HEK293 (cell line): ENCODE measurements at regions not wholly inside any gene's neighbourhood (a gene's known extent, or its start where the extent isn't known, plus 50 kb on each side); places are given as distances from the start of the nearest gene placed in this dataset.

ENCODE experiments used
- CTCF ChIA-PET: fragments of 350-600 bp; formaldehyde crosslinking; extraction: SDS; loops from one replicate; lab custom pipeline; 2021; ENCODE audit warnings: antibody characterized with exemption; lab: Yijun Ruan, JAX
- POLR2A ChIA-PET: fragments of 300-600 bp; formaldehyde crosslinking; extraction: SDS; loops from one replicate; lab custom pipeline; 2020; ENCODE audit warnings: antibody characterized with exemption, inconsistent platforms; lab: Yijun Ruan, JAX
- H3K27ac ChIP-seq: fragments of 200-500 bp; sonication (Bioruptor generic); 2 replicates; pipeline ENCODE4 v1.5.1; 2014; ENCODE audit warnings: low read depth, low read length, control low read depth, inconsistent platforms; ENCODE audit errors: extremely low read depth
- H3K36me3 ChIP-seq, 2 experiments: fragments of 200-500 bp in 1 of 2; sonication (Bioruptor generic) in 1 of 2; 1 replicate in 1 of 2; 2 replicates in 1 of 2; pipeline ENCODE4 v1.5.1; 2014 to 2017; ENCODE audit warnings: inconsistent platforms in 2 of 2, low read length in 2 of 2; ENCODE audit not compliant: control insufficient read depth in 2 of 2, insufficient read depth in 1 of 2
- H3K4me1 ChIP-seq: fragments of 200-500 bp; sonication (Bioruptor generic); 2 replicates; pipeline ENCODE4 v1.5.1; 2014; ENCODE audit warnings: mild to moderate bottlenecking, low read length, inconsistent platforms; ENCODE audit not compliant: control insufficient read depth, insufficient read depth
- H3K4me3 ChIP-seq: 2 replicates; pipeline ENCODE4 v1.5.1; 2011; ENCODE audit warnings: low read depth, mild to moderate bottlenecking, control low read depth, low read length, moderate library complexity
- H3K9me3 ChIP-seq: fragments of 200-500 bp; sonication (Bioruptor generic); 2 replicates; pipeline ENCODE4 v1.5.1; 2014; ENCODE audit warnings: low read depth, low read length, inconsistent platforms; ENCODE audit not compliant: control insufficient read depth, insufficient read depth
- CTCF ChIP-seq: fragments of 450-650 bp; formaldehyde crosslinking; IDR thresholded peaks from 2 replicates; pipeline ENCODE4 v1.5.1; 2016; ENCODE audit warnings: missing biosample characterization, missing genetic modification characterization
- HOXA7 ChIP-seq: sonication (generic); formaldehyde crosslinking; IDR thresholded peaks from 2 replicates; pipeline ENCODE4 v1.8.1; 2022; ENCODE audit warnings: missing genetic modification reagents, borderline replicate concordance
- HOXC10 ChIP-seq: sonication (generic); formaldehyde crosslinking; IDR thresholded peaks from 2 replicates; pipeline ENCODE4 v1.8.1; 2023; ENCODE audit warnings: mild to moderate bottlenecking, missing genetic modification reagents
- KLF17 ChIP-seq: fragments of 450-650 bp; formaldehyde crosslinking; IDR thresholded peaks from 2 replicates; pipeline ENCODE4 v1.5.1; 2016; ENCODE audit warnings: missing biosample characterization, missing genetic modification characterization
- KLF9 ChIP-seq: fragments of 450-650 bp; formaldehyde crosslinking; IDR thresholded peaks from 2 replicates; pipeline ENCODE4 v1.5.1; 2016; ENCODE audit warnings: missing biosample characterization, missing genetic modification characterization, low read depth
- WT1 ChIP-seq: fragments of 450-650 bp; formaldehyde crosslinking; IDR thresholded peaks from 2 replicates; pipeline ENCODE4 v1.5.1; 2016; ENCODE audit warnings: missing biosample characterization, missing genetic modification characterization
- ZBTB21 ChIP-seq: fragments of 450-650 bp; formaldehyde crosslinking; IDR thresholded peaks from 2 replicates; pipeline ENCODE4 v1.5.1; 2017; ENCODE audit warnings: missing biosample characterization, missing genetic modification characterization
- ZBTB49 ChIP-seq: fragments of 450-650 bp; formaldehyde crosslinking; IDR thresholded peaks from 2 replicates; pipeline ENCODE4 v1.5.1; 2016; ENCODE audit warnings: missing biosample characterization, missing genetic modification characterization, low read depth
- ZFHX2 ChIP-seq: fragments of 450-650 bp; formaldehyde crosslinking; conservative IDR thresholded peaks from 2 replicates; pipeline ENCODE4 v1.5.1; 2016; ENCODE audit warnings: missing biosample characterization, missing genetic modification characterization
- ZNF10 ChIP-seq: fragments of 450-650 bp; formaldehyde crosslinking; IDR thresholded peaks from 2 replicates; pipeline ENCODE4 v1.5.1; 2017; ENCODE audit warnings: missing biosample characterization, missing genetic modification characterization
- ZNF26 ChIP-seq: fragments of 450-650 bp; formaldehyde crosslinking; IDR thresholded peaks from 2 replicates; pipeline ENCODE4 v1.5.1; 2016; ENCODE audit warnings: missing biosample characterization, missing genetic modification characterization
- ZNF366 ChIP-seq: fragments of 450-650 bp; formaldehyde crosslinking; conservative IDR thresholded peaks from 2 replicates; pipeline ENCODE4 v1.5.1; 2016; ENCODE audit warnings: missing biosample characterization, missing genetic modification characterization
- ZNF37A ChIP-seq: fragments of 450-650 bp; IDR thresholded peaks from 2 replicates; pipeline ENCODE4 v1.5.1; 2018; ENCODE audit warnings: missing biosample characterization, missing genetic modification characterization
- ZNF426 ChIP-seq: fragments of 450-650 bp; formaldehyde crosslinking; IDR thresholded peaks from 2 replicates; pipeline ENCODE4 v1.5.1; 2017; ENCODE audit warnings: missing biosample characterization, missing genetic modification characterization, mild to moderate bottlenecking, inconsistent platforms, moderate library complexity
- ZNF433 ChIP-seq: fragments of 450-650 bp; formaldehyde crosslinking; IDR thresholded peaks from 2 replicates; pipeline ENCODE4 v1.5.1; 2016; ENCODE audit warnings: missing biosample characterization, missing genetic modification characterization, low read depth
- ZNF514 ChIP-seq: fragments of 450-650 bp; formaldehyde crosslinking; IDR thresholded peaks from 2 replicates; pipeline ENCODE4 v1.5.1; 2016; ENCODE audit warnings: missing biosample characterization, missing genetic modification characterization
- ZNF529 ChIP-seq: fragments of 450-650 bp; formaldehyde crosslinking; IDR thresholded peaks from 2 replicates; pipeline ENCODE4 v1.5.1; 2017; ENCODE audit warnings: missing genetic modification characterization, missing biosample characterization; ENCODE audit not compliant: insufficient replicate concordance
- ZNF571 ChIP-seq: fragments of 450-650 bp; formaldehyde crosslinking; IDR thresholded peaks from 2 replicates; pipeline ENCODE4 v1.5.0; 2017; ENCODE audit warnings: missing biosample characterization, missing genetic modification characterization
- ZNF626 ChIP-seq: fragments of 450-650 bp; sonication (Bioruptor Pico); formaldehyde crosslinking; IDR thresholded peaks from 2 replicates; pipeline ENCODE4 v1.5.1; 2018; ENCODE audit warnings: missing biosample characterization, missing genetic modification characterization, inconsistent platforms
- ZNF639 ChIP-seq: fragments of 450-650 bp; formaldehyde crosslinking; IDR thresholded peaks from 2 replicates; pipeline ENCODE4 v1.5.1; 2016; ENCODE audit warnings: missing biosample characterization, missing genetic modification characterization

GRCh38 chr6:3660473-3660872 is 91.0 kb downstream of the PXDC1 start:
- TF ChIP-seq ZNF37A (tag by site-specific recombination) (no peak), ZNF26 (tag by site-specific recombination) (no peak), WT1 (no peak), CTCF (tag by site-specific recombination) (no peak), ZNF639 (tag by site-specific recombination) (no peak), ZNF529 (tag by site-specific recombination) (no peak), KLF9 (no peak), ZNF433 (tag by site-specific recombination) (no peak), ZBTB21 (no peak), ZBTB49 (tag by site-specific recombination) (no peak), HOXA7 (no peak), KLF17 (no peak), ZNF366 (no peak), ZNF626 (tag by site-specific recombination) (no peak), HOXC10 (CRISPR knock-in tag) (no peak)
- Histone ChIP-seq H3K9me3 (no peaks in the 10 kb centered on the region), H3K4me3 (no peak overlapping the region), H3K27ac (no peak overlapping the region), H3K36me3 (no peaks in the 10 kb centered on the region), H3K4me1 (no peaks in the 10 kb centered on the region)
- ChIA-PET POLR2A (no interaction called here), CTCF (no interaction called here)

- no peaks in the 10 kb centered on the region for H3K9me3 ChIP-seq
- no peaks in the 10 kb centered on the region for H3K36me3 ChIP-seq
- no peak for TF ChIP-seq ZNF10 (tag by site-specific recombination)
- no peak for TF ChIP-seq ZNF571 (tag by site-specific recombination)
- no peak for TF ChIP-seq ZNF514 (tag by site-specific recombination)
- TF ChIP-seq ZFHX2 (tag by site-specific recombination) = no peak
- TF ChIP-seq ZNF639 (tag by site-specific recombination) = no peak
- no peak for TF ChIP-seq ZNF426 (tag by site-specific recombination)
- H3K4me3 ChIP-seq = no peak overlapping the region
- H3K27ac ChIP-seq = no peak overlapping the region
- ChIA-PET CTCF (no interaction called here), POLR2A (no interaction called here)
- H3K4me1 ChIP-seq = no peaks in the 10 kb centered on the region
Measured at GRCh38 chr6:3659748-3660147, 91.8 kb downstream of the PXDC1 start.
